Lower lobe of right lung (tissue), 2 donors: ENCODE measurements at regions not wholly inside any gene's neighbourhood (a gene's known extent, or its start where the extent isn't known, plus 50 kb on each side); places are given as distances from the start of the nearest gene placed in this dataset.

Experiments used
- ATAC-seq, 2 donors: fragments of 200-7000 bp; cut with Tn5 transposase; one replicate each; pipeline ENCODE4 v1.9.1; 2020 to 2022; ENCODE audit warnings: mild to moderate bottlenecking in 2 of 2, moderate library complexity in 2 of 2
- DNase-seq: peaks from one replicate; pipeline ENCODE4 v3.0.0-alpha.2; 2020
- H3K27ac ChIP-seq: fragments of 200-600 bp; one replicate; pipeline ENCODE4 v1.8.0; 2022
- H3K27me3 ChIP-seq: fragments of 200-600 bp; one replicate; pipeline ENCODE4 v1.8.0; 2022; ENCODE audit warnings: low read depth
- H3K36me3 ChIP-seq: fragments of 200-600 bp; one replicate; pipeline ENCODE4 v1.8.0; 2022; ENCODE audit warnings: mild to moderate bottlenecking
- H3K4me1 ChIP-seq: fragments of 200-600 bp; one replicate; pipeline ENCODE4 v1.8.0; 2022
- H3K4me3 ChIP-seq: fragments of 200-600 bp; one replicate; pipeline ENCODE4 v1.8.0; 2022; ENCODE audit warnings: mild to moderate bottlenecking
- H3K9me3 ChIP-seq: fragments of 200-600 bp; one replicate; pipeline ENCODE4 v1.8.0; 2022
- intact Hi-C: fragments of 100-400 bp; cut with DNase I; formaldehyde crosslinking; loops from one replicate; pipeline ENCODE4 v1.11.0; 2022
- TF ChIP-seq, protein P1 (sequence below): fragments of 200-600 bp; IDR thresholded peaks from one replicate; pipeline ENCODE4 v1.8.0; 2022; ENCODE audit warnings: antibody characterized with exemption, mild to moderate bottlenecking
- donor health status: DM: no; HTN: yes; CAD: no; lungs with severe emphysema.

DNA sequence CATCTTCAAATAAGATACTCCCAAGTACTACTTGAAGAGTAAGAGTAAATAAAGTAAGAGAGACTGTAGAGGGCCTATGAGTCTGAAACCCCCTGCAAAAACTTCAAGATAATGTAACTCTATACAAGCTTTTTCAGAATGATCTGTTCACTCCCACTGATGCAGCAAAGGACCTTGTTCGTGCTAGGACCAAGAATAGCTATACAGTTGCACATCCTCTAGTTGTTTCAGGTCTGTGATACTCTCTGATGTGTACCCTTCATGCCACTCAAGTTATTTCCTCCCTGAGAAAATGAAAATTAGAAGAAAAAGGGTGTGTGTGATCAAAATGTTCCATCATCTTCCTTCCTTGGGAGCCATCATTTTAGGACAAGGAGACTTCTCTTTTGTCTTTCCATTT lies 204.4 kb downstream of the ALX1 start:
- Histone ChIP-seq H3K4me3 (no peak overlapping the region), H3K27me3 (no peaks in the 10 kb centered on the region), H3K4me1 (no peaks in the 10 kb centered on the region), H3K36me3 (no peaks in the 10 kb centered on the region), H3K9me3 (no peaks in the 10 kb centered on the region), H3K27ac (no peak overlapping the region)
- intact Hi-C loops = no loop called here
- TF ChIP-seq, protein P1, sequence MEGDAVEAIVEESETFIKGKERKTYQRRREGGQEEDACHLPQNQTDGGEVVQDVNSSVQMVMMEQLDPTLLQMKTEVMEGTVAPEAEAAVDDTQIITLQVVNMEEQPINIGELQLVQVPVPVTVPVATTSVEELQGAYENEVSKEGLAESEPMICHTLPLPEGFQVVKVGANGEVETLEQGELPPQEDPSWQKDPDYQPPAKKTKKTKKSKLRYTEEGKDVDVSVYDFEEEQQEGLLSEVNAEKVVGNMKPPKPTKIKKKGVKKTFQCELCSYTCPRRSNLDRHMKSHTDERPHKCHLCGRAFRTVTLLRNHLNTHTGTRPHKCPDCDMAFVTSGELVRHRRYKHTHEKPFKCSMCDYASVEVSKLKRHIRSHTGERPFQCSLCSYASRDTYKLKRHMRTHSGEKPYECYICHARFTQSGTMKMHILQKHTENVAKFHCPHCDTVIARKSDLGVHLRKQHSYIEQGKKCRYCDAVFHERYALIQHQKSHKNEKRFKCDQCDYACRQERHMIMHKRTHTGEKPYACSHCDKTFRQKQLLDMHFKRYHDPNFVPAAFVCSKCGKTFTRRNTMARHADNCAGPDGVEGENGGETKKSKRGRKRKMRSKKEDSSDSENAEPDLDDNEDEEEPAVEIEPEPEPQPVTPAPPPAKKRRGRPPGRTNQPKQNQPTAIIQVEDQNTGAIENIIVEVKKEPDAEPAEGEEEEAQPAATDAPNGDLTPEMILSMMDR = no peak
- DNase-seq (no peak), ATAC-seq (no peak)

DNA sequence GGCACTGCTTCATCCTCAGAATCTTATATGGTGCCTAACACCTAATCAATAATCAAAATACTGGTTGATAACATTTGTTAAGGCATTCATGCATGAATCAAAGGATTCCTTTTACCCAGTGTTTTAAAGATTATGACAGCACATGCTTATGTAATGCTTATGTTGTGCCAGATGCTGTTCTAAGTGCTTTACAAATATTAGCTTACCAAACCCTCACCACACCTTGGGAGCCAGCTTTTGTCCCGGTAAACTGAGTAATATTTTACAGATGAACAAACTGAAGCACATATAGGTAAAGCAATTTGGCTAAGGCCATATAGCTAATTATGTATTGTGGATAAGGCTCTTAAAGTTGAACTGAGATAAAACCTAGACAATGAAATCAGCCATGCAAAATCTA lies 209.2 kb downstream of the ALX1 start:
- no peaks in the 10 kb centered on the region for H3K27me3 ChIP-seq
- DNase-seq (no peak), ATAC-seq (no peak)
- H3K9me3 ChIP-seq = no peaks in the 10 kb centered on the region
- no peaks in the 10 kb centered on the region for H3K36me3 ChIP-seq
- intact Hi-C loops = no loop called here
- H3K4me3 ChIP-seq = no peak overlapping the region
- H3K27ac ChIP-seq = no peak overlapping the region
- no peaks in the 10 kb centered on the region for H3K4me1 ChIP-seq
- TF ChIP-seq, protein P1 = no peak

DNA sequence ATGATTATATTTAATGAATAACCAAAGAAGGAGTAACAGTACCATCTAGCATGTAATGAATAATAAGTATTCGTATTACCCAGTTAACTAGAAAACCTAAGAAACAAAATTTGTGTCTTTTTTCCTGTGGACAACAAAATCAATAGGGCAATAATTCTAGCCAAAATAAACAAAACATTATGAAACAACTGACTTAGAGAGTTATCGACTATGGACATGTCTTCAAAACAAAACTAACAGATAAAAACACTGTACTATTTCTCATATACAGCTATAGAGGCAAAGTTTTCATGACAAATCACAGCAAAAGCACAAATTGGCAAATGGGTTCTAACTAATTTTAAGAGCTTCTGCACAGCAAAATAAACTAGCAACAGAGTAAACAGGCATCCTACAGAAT lies 224.1 kb downstream of the ALX1 start:
- Histone ChIP-seq H3K4me1 (no peaks in the 10 kb centered on the region), H3K27me3 (no peaks in the 10 kb centered on the region), H3K4me3 (no peak overlapping the region), H3K36me3 (no peaks in the 10 kb centered on the region), H3K9me3 (no peaks in the 10 kb centered on the region), H3K27ac (no peak overlapping the region)
- DNase-seq = no peak
- no peak for ATAC-seq
- intact Hi-C loops = no loop called here
- TF ChIP-seq, protein P1 = no peak

DNA sequence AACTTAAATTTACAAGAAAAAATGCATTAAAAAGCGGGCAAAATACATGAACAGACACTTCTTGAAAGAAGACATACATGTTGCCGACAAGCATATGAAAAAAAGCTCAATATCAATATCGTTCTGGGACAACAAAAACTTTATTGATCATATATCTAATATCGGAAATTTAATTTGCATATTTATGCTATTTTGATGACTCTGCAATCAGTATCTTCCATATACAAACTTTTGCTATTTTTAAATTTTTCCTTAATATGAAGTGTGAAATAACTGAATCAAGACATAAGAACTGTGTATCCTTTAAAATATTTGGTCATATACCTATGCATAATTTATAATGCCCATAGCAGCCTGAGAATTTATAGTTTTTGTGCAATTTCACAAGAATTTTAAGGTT lies 224.6 kb downstream of the ALX1 start:
- Histone ChIP-seq H3K4me3 (no peak overlapping the region), H3K27me3 (no peaks in the 10 kb centered on the region), H3K4me1 (no peaks in the 10 kb centered on the region), H3K36me3 (no peaks in the 10 kb centered on the region), H3K9me3 (no peaks in the 10 kb centered on the region), H3K27ac (no peak overlapping the region)
- TF ChIP-seq, protein P1 = no peak
- intact Hi-C loops = no loop called here
- ATAC-seq = no peak
- no peak for DNase-seq

DNA sequence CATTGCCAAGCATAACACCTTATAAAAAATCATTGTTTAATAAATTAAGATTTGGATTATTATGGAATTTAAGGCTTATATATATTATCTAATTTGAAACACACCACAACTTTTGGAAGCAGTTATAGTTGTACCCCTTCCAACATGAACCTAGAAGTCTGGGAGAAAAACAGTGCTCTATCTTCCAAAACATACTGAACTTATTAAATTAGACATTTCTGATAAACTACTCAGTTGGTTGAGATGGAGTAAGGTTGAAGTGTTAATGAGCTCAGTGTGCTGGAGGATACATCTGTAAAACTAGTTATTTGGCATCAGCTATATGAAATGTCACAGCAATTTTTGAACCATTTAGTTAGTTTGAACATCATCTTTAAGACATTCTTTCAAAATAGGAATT lies 227.4 kb downstream of the ALX1 start:
- H3K27me3 ChIP-seq = no peaks in the 10 kb centered on the region
- H3K4me3 ChIP-seq = no peak overlapping the region
- ATAC-seq (no peak), DNase-seq (no peak)
- H3K9me3 ChIP-seq = no peaks in the 10 kb centered on the region
- H3K4me1 ChIP-seq = no peaks in the 10 kb centered on the region
- H3K27ac ChIP-seq = no peak overlapping the region
- TF ChIP-seq, protein P1 = no peak
- intact Hi-C loops = no loop called here
- no peaks in the 10 kb centered on the region for H3K36me3 ChIP-seq
